Trophoblast cell (in vitro differentiated cells and primary cell): ENCODE measurements at regions not wholly inside any gene's neighbourhood (a gene's known extent, or its start where the extent isn't known, plus 50 kb on each side); places are given as distances from the start of the nearest gene placed in this dataset.

Experiments
- DNase-seq, 2 donors: peaks; one replicate each; pipeline ENCODE4 v3.0.0-alpha.2; 2016
- H2AFZ ChIP-seq: 2 replicates; pipeline ENCODE4 v1.6.1; 2013; ENCODE audit warnings: low read length, moderate library complexity, mild to moderate bottlenecking; ENCODE audit not compliant: insufficient read depth, poor library complexity
- H2AK5ac ChIP-seq: 2 replicates; pipeline ENCODE4 v1.6.1; 2013; ENCODE audit warnings: mild to moderate bottlenecking, low read length
- H2BK120ac ChIP-seq: 2 replicates; pipeline ENCODE4 v1.6.1; 2013; ENCODE audit warnings: low read length, mild to moderate bottlenecking, moderate library complexity; ENCODE audit not compliant: insufficient read depth, poor library complexity
- H2BK12ac ChIP-seq: 2 replicates; pipeline ENCODE4 v1.6.1; 2013; ENCODE audit warnings: mild to moderate bottlenecking, low read length, moderate library complexity
- H2BK5ac ChIP-seq: 2 replicates; pipeline ENCODE4 v1.6.1; 2013; ENCODE audit warnings: low read length, low read depth, moderate library complexity, mild to moderate bottlenecking; ENCODE audit not compliant: poor library complexity
- H3K14ac ChIP-seq: 2 replicates; pipeline ENCODE4 v1.6.1; 2013; ENCODE audit warnings: mild to moderate bottlenecking, low read length
- H3K18ac ChIP-seq: 2 replicates; pipeline ENCODE4 v1.6.1; 2013; ENCODE audit warnings: mild to moderate bottlenecking, low read length
- H3K23ac ChIP-seq: 2 replicates; pipeline ENCODE4 v1.6.1; 2013; ENCODE audit warnings: low read length
- H3K27ac ChIP-seq: 2 replicates; pipeline ENCODE4 v1.5.1; 2013; ENCODE audit warnings: low read depth, mild to moderate bottlenecking, inconsistent platforms, low read length, moderate library complexity
- H3K27me3 ChIP-seq: 2 replicates; pipeline ENCODE4 v1.6.1; 2013; ENCODE audit warnings: inconsistent platforms, mild to moderate bottlenecking, low read length, moderate library complexity; ENCODE audit not compliant: insufficient read depth
- H3K36me3 ChIP-seq, 2 experiments: 1 replicate in 1 of 2; 2 replicates in 1 of 2; pipeline ENCODE4 v1.6.1; 2013; ENCODE audit warnings: low read length in 2 of 2, mild to moderate bottlenecking in 2 of 2, moderate library complexity in 1 of 2; ENCODE audit not compliant: insufficient read depth in 2 of 2, control insufficient read depth in 1 of 2
- H3K4ac ChIP-seq: 2 replicates; pipeline ENCODE4 v1.6.1; 2013; ENCODE audit warnings: low read depth, mild to moderate bottlenecking, low read length, moderate library complexity
- H3K4me1 ChIP-seq, 2 experiments: 1 replicate in 1 of 2; 2 replicates in 1 of 2; pipeline ENCODE4 v1.6.1; 2013; ENCODE audit warnings: low read length in 2 of 2, mild to moderate bottlenecking in 2 of 2, moderate library complexity in 1 of 2; ENCODE audit not compliant: insufficient read depth in 2 of 2, control insufficient read depth in 1 of 2
- H3K4me2 ChIP-seq: 2 replicates; pipeline ENCODE4 v1.6.1; 2013; ENCODE audit warnings: inconsistent platforms, mild to moderate bottlenecking, low read length, moderate library complexity
- H3K4me3 ChIP-seq: 2 replicates; pipeline ENCODE4 v1.5.1; 2013; ENCODE audit warnings: mild to moderate bottlenecking, low read depth, low read length, inconsistent platforms
- H3K79me1 ChIP-seq: one replicate; pipeline ENCODE4 v1.6.1; 2013; ENCODE audit warnings: low read length
- H3K79me2 ChIP-seq: 2 replicates; pipeline ENCODE4 v1.6.1; 2013; ENCODE audit warnings: low read length, mild to moderate bottlenecking; ENCODE audit not compliant: control insufficient read depth, insufficient read depth, poor library complexity
- H3K9ac ChIP-seq: 2 replicates; pipeline ENCODE4 v1.6.1; 2013; ENCODE audit warnings: mild to moderate bottlenecking, low read length
- H3K9me3 ChIP-seq: 2 replicates; pipeline ENCODE4 v1.6.1; 2013; ENCODE audit warnings: low read depth, mild to moderate bottlenecking, control low read depth, inconsistent platforms, low read length; ENCODE audit not compliant: insufficient read depth
- H4K12ac ChIP-seq: 2 replicates; pipeline ENCODE4 v1.6.1; 2013; ENCODE audit warnings: low read depth, mild to moderate bottlenecking, low read length, moderate library complexity
- H4K8ac ChIP-seq: 2 replicates; pipeline ENCODE4 v1.6.1; 2013; ENCODE audit warnings: low read depth, mild to moderate bottlenecking, low read length, moderate library complexity
- H4K91ac ChIP-seq: one replicate; pipeline ENCODE4 v1.6.1; 2013; ENCODE audit warnings: low read depth, mild to moderate bottlenecking, low read length, moderate library complexity
- WGBS: extraction: QIAGEN DNeasy Blood & Tissue Kit; methylation state at CpG from one replicate; pipeline ENCODE4 v1.1.7; 2013; ENCODE audit warnings: missing lambda C conversion rate; ENCODE audit not compliant: insufficient read length, insufficient coverage; ENCODE audit errors: extremely low coverage; 5-methylcytosine and 5-hydroxymethylcytosine counted together

DNA sequence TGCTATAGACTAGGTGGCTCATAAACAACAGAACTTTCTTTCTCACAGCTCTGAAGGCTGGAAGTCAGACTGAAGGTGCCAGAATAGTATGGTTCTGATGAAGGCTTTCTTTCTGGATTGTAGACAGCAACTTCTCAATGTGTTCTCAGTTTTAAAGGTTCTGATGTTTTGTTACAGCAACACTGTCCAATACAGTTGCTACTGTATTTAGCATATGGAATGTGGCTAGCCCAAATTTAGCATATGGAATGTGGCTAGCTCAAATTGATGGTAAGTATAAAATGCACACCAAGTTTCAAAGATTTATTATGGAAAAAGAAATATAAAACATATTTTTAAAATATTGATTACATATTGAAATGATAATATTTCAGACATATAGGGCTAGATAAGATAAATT lies 145.3 kb downstream of the MBL2 start:
- DNase-seq: no peak
- Histone ChIP-seq H2BK12ac (no peak overlapping the region), H2BK120ac (no peak overlapping the region), H3K4me3 (no peak overlapping the region), H3K9ac (no peak overlapping the region), H4K8ac (no peak overlapping the region), H3K79me1 (no peaks in the 10 kb centered on the region), H3K27ac (no peak overlapping the region), H4K91ac (no peak overlapping the region), H2BK5ac (no peak overlapping the region), H3K36me3 (no peaks in the 10 kb centered on the region), H3K27me3 (no peaks in the 10 kb centered on the region), H3K79me2 (no peaks in the 10 kb centered on the region), H3K18ac (no peak overlapping the region), H3K4me2 (no peak overlapping the region), H2AK5ac (no peak overlapping the region), H4K12ac (no peak overlapping the region), H3K4me1 (no peaks in the 10 kb centered on the region), H3K23ac (no peak overlapping the region), H3K4ac (no peak overlapping the region), H3K14ac (no peak overlapping the region), H2AFZ (no peak overlapping the region), H3K9me3 (no peaks in the 10 kb centered on the region)

DNA sequence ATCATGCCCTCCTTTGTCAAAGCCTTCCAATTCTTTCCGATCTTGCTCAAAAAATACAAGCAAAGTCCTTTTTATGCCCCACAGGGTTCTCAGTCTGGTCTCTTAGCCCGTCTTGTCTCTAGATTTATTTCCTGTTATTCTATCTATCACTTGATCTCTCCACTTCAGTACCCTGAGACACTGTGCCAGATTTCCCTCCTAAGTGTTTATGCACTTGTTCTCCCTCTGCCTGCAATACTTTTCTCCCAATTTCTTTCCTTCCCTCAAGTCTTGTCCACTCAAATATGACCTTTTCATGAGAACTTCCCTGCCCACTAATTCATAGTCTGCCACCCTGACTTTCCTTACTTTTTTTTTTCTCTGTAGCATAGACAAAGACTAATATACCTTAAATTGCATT lies 141.4 kb downstream of the MBL2 start:
- Histone ChIP-seq H3K79me2 (no peaks in the 10 kb centered on the region), H3K9ac (no peak overlapping the region), H3K18ac (no peak overlapping the region), H4K8ac (no peak overlapping the region), H2AK5ac (no peak overlapping the region), H3K4me3 (no peak overlapping the region), H3K36me3 (no peaks in the 10 kb centered on the region), H3K27me3 (no peaks in the 10 kb centered on the region), H3K9me3 (no peaks in the 10 kb centered on the region), H3K79me1 (no peaks in the 10 kb centered on the region), H2BK120ac (no peak overlapping the region), H2BK5ac (no peak overlapping the region), H3K4me2 (no peak overlapping the region), H3K14ac (no peak overlapping the region), H3K27ac (no peak overlapping the region), H3K23ac (no peak overlapping the region), H3K4me1 (no peaks in the 10 kb centered on the region), H3K4ac (no peak overlapping the region), H4K12ac (no peak overlapping the region), H2AFZ (no peak overlapping the region), H4K91ac (no peak overlapping the region), H2BK12ac (no peak overlapping the region)
- no peak for DNase-seq
- no CpG with 5 or more reads among the region's 2 CpGs for WGBS

DNA sequence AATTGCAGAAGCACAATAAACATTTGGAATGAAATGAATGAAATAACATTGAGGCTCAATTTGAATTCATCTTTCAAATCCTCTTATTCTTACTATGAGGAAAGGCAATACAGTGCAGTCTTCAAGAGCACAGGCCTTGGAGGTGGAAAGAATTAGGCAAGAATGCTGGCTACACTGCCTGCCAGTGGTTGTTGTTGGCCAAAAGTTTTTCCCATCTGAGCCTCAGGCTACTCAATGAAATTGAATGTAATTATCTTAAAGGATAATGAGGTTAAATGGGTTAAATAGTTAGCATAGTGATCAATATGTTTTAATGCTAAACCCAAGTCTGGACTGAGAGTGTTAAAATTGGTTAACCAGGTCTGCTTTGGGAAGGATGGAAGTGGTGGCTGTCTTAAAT lies 140.9 kb downstream of the MBL2 start:
- H3K36me3 ChIP-seq: no peaks in the 10 kb centered on the region

DNA sequence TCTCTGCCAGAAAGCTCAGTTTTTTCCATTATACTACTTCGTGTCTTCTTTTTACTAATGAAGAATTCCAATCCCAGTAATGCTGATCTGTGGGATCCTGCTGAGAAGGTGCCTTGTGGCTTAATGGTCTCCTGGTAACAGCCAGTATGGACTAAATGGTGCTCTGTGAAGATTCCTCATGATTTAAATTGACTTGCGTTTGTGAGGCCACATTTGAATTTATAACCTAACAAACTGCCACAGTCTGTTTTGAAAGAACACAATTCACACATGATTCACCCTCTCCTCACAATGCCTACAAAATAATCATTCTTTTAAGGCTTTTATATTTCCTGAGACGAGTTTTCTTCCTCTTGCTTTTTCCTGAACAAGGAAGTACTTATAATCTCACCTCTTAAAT lies 140.0 kb downstream of the MBL2 start:
- Histone ChIP-seq H3K9ac (no peak overlapping the region), H4K8ac (no peak overlapping the region), H3K9me3 (no peaks in the 10 kb centered on the region), H4K91ac (no peak overlapping the region), H3K4ac (no peak overlapping the region), H4K12ac (no peak overlapping the region), H2AK5ac (no peak overlapping the region), H3K27me3 (no peaks in the 10 kb centered on the region), H3K79me1 (no peaks in the 10 kb centered on the region), H2BK12ac (no peak overlapping the region), H3K27ac (no peak overlapping the region), H3K79me2 (no peaks in the 10 kb centered on the region), H3K36me3 (no peaks in the 10 kb centered on the region), H3K14ac (no peak overlapping the region), H2BK120ac (no peak overlapping the region), H3K4me1 (no peaks in the 10 kb centered on the region), H3K23ac (no peak overlapping the region), H3K4me3 (no peak overlapping the region), H3K18ac (no peak overlapping the region), H2AFZ (no peak overlapping the region), H3K4me2 (no peak overlapping the region), H2BK5ac (no peak overlapping the region)
- no peak for DNase-seq
- no CpG with 5 or more reads among the region's 3 CpGs for WGBS

More for the DNA sequence above, 140.9 kb downstream of the MBL2 start:
- no peak overlapping the region for H3K23ac ChIP-seq
- H3K27ac ChIP-seq: no peak overlapping the region
- no peak overlapping the region for H2BK5ac ChIP-seq
- H2BK12ac ChIP-seq: no peak overlapping the region
- no peaks in the 10 kb centered on the region for H3K79me1 ChIP-seq
- no peak overlapping the region for H3K18ac ChIP-seq
- H2BK120ac ChIP-seq: no peak overlapping the region
- H3K9me3 ChIP-seq: no peaks in the 10 kb centered on the region
- no peak overlapping the region for H4K91ac ChIP-seq
- no peak overlapping the region for H3K4me2 ChIP-seq
- H2AFZ ChIP-seq: no peak overlapping the region
- H3K27me3 ChIP-seq: no peaks in the 10 kb centered on the region
- no peak overlapping the region for H3K9ac ChIP-seq
- H2AK5ac ChIP-seq: no peak overlapping the region
- H4K8ac ChIP-seq: no peak overlapping the region
- no peak overlapping the region for H4K12ac ChIP-seq
- H3K4me1 ChIP-seq: no peaks in the 10 kb centered on the region
- no peak overlapping the region for H3K4me3 ChIP-seq
- DNase-seq: no peak
- no peak overlapping the region for H3K14ac ChIP-seq
- no peaks in the 10 kb centered on the region for H3K79me2 ChIP-seq
- H3K4ac ChIP-seq: no peak overlapping the region

DNA sequence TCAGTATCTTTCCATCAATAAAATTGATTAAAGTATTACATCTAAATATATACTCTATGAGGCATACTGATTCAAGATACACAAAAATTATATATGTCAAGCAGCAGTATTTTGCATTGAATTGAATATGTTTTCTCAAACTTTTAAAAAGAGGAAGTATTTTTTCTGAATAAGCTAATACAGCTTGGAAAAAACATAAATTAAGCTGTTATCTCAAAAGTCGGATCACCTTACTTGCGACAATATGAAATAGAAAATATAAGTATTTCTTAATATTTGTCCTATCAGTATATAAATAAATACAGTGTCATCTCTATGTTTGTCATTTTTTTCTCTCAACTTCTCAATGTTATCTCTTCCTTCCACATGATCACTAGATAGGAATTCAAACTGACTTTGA lies 139.3 kb downstream of the MBL2 start:
- Histone ChIP-seq H3K9ac (no peak overlapping the region), H3K27ac (no peak overlapping the region)

More for the DNA sequence above, 139.3 kb downstream of the MBL2 start:
- Histone ChIP-seq H2BK120ac (no peak overlapping the region), H3K4me2 (no peak overlapping the region), H4K12ac (no peak overlapping the region), H3K23ac (no peak overlapping the region), H4K91ac (no peak overlapping the region), H2AFZ (no peak overlapping the region), H3K18ac (no peak overlapping the region), H3K79me2 (no peaks in the 10 kb centered on the region), H2AK5ac (no peak overlapping the region), H3K4me3 (no peak overlapping the region), H2BK5ac (no peak overlapping the region), H3K9me3 (no peaks in the 10 kb centered on the region), H3K4ac (no peak overlapping the region), H2BK12ac (no peak overlapping the region), H3K36me3 (no peaks in the 10 kb centered on the region), H3K14ac (no peak overlapping the region), H3K27me3 (no peaks in the 10 kb centered on the region), H3K79me1 (no peaks in the 10 kb centered on the region), H3K4me1 (no peaks in the 10 kb centered on the region), H4K8ac (no peak overlapping the region)
- no CpG with 5 or more reads among the region's 2 CpGs for WGBS
- DNase-seq: no peak
